Stimulated activated CD8-positive, alpha-beta memory T cell treated with anti-CD3 and anti-CD28 coated beads, Interleukin-4, amount 100 ng/mL, for 24 hours (primary cell): ENCODE measurements at regions not wholly inside any gene's neighbourhood (a gene's known extent, or its start where the extent isn't known, plus 50 kb on each side); places are given as distances from the start of the nearest gene placed in this dataset.
"Not testable (repeated sequence)": the region's sequence is repeated elsewhere in the genome, so short reads cannot be mapped to it uniquely, and the experiment has no call there.

Experiments used
- DNase-seq: peaks from one replicate; pipeline ENCODE4 v3.0.0-alpha.2; 2020; ENCODE audit warnings: low read depth

- DNase-seq, result no peak
These were observed 115.0 kb upstream of the USP25 start for GRCh38 chr21:15614766-15615165.

DNA sequence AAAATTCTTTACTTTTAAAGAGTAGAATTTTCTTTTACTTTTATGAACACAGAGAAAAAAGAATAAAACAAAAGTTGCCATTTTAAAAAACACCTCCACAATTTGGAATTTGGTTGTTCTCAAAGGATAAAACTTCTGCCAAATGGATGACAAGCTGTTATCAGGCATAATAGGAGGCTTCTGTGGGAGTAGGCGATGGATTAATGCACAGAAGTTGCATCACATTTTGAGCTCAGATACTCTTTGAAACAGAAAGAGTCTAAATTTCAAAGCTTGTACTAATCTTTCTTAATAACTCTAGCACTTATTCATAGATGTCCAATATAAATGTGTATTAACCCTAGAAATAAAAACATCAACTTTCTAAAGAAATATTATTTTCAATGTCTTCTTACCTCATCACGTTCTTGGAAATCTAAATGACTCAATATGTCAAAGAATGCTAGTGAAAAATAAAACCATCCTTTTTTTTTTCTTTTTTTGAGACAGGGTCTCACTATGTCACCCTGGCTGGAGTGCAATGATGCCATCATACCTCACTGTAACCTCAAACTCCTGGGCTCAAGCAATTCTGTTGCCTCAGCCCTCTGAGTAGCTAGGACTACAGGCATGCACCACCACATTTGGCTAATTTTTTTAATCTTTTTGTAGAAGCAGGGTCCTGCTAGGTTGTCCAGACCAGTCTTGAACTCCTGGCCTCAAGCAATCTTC is 112.8 kb upstream of the USP25 start:
- no peak for DNase-seq

DNA sequence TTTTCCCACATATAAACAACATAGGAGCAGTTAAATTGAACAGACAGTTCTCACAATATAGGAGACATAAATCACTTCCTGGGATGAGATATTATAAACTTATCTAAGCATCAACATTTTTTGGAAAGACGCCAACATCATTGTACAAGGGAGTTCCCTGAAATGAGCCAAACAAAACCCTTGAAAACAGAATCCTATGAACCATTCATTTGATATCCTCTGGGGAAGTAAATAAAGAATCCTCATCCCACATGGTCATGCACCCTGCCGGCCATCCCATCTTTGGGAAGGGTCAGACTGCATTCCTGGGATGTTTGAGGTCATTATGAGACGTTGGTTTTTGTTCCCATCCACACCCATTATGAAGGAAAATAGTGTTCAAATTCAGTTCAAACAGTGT is 111.8 kb upstream of the USP25 start:
- no peak for DNase-seq

DNA sequence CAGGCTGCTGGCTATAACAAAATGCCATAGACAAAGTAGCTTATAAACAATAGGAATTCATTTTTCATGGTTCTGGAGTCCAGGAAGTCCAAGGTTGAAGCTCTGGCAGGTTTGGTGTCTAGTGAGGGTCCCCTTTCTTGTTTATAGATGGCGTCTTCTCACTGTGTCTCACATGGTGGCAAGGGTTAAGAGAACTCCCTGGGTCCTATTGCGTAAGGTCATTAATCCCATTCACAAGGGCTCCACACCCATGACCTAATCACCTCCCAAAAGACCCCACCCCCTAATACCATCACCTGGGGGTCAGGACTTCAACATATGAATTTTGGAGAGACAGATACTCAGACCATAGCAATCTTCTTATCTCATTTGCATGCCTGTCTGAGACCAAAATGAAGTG is 108.9 kb upstream of the USP25 start:
- DNase-seq, result no peak

DNA sequence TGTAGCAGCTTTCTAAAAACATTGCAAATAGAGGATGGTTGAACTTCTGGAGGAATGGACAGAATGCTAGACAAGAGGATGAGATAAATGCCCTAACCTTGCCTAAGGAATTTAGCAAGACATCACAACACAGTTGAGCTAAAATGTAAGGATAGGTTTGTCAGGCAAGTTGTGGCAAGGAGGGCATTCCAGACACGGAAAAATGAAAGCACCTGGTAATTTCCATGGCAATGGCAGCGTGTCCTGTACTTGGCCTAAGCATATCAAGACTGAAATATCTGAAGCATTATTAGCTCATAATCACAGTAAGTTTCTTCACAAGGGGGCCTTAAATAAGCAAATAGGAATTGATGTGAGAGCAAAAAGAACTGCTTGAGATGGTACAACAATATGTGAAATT is 105.1 kb upstream of the USP25 start:
- no peak for DNase-seq

GRCh38 chr21:15625363-15625762 is 104.4 kb upstream of the USP25 start:
- no peak for DNase-seq

GRCh38 chr21:15626031-15626430 is 103.8 kb upstream of the USP25 start:
- DNase-seq, result no peak

- DNase-seq, result no peak
These were observed 102.8 kb upstream of the USP25 start for GRCh38 chr21:15627011-15627410.

- no peak for DNase-seq
These were observed 102.0 kb upstream of the USP25 start for GRCh38 chr21:15627823-15628222.

GRCh38 chr21:15631342-15631741 is 98.4 kb upstream of the USP25 start:
- no peak for DNase-seq

GRCh38 chr21:15634541-15634940 is 95.2 kb upstream of the USP25 start:
- not testable (repeated sequence) for DNase-seq

DNA sequence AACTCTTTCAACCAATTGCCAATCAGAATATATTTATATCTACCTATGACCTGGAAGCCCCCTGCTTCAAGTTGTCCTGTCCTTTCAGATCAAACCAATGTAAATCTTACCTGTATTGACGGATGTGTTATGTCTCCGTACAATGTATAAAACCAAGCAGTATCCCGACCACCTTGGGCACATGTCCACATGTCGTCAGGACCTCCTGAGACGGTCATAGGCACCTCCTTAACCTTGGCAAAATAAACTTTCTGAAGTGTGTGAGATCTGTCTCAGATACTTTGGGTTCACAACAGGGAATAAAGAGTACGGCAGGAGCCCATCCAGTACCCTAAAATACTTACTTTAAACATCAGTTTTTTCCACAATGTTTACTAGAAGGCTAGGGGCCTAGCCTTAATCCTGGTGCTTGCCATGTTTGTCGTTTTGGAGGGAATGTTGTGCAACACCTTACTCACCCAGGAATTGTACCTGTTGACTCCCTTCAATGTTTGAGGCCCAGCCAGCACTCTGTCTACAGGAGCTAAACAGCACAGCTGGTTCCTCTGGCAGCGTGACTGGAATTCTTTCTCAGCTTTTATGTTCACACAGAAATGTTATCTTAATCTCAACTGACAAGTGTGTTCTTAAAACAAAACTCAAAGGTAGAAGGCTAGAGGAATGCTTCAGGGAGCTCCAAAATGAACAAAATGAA is 90.8 kb upstream of the USP25 start:
- DNase-seq, result no peak

- DNase-seq, result not testable (repeated sequence)
These were observed 89.7 kb upstream of the USP25 start for GRCh38 chr21:15640113-15640512.

DNA sequence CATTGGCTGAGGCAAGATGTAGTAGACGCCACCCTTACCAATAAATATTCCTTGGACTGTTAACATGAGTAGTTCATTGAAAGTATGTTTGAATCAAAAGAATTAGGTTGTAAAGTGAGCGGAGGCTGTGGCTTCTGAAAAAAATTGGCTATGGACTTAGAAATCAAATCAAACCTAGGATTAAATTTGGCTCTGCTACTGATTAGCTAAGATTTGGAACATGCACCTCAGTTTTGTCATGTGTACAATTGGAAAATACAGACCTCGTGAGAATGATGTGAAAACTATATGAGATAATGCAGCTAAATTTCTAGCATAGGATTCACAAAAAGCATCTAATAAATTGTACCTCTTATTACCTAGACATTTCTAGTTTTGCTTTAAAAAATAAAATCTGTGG is 85.3 kb upstream of the USP25 start:
- no peak for DNase-seq

- DNase-seq, result no peak
These were observed 84.0 kb upstream of the USP25 start for GRCh38 chr21:15645830-15646229.

DNA sequence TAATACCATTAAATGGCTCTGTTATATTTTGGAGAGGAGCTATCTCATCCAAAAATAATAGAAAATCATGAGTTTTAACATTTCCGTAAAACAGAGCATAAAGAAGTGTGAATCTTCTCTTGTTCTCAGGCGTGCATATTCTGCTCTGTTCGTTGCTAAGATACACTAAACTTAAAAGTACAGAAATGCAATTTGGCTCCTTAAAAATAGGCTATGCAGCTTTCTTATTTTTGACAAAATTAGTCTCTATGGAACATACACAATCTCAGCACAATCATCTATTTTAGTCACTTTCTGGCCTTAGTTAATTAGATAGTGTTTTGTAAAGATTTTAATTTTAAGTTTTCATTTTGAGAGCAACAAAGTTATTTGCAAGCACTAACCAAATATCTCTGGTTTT is 79.0 kb upstream of the USP25 start:
- no peak for DNase-seq

DNA sequence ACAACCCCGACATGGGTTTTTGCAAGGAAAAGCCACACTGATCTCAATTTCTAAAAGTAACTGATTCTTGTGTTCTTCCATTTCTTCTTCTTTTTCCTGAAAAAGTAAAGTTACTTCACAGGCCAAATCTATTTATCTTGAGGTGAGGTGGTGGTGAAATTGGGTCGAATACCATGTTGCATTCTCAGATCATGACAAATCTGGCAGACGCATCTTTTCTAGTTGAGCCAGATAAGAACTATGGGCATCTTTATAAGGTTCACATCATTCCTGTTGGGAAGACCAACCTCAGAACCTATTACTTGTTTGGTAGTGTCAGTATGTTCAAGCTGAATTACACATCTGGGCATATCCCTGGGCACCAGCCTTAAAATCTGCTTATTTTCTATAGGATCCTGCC is 78.6 kb upstream of the USP25 start:
- DNase-seq, result no peak

- no peak for DNase-seq
These were observed 76.1 kb upstream of the USP25 start for GRCh38 chr21:15653710-15654109.

DNA sequence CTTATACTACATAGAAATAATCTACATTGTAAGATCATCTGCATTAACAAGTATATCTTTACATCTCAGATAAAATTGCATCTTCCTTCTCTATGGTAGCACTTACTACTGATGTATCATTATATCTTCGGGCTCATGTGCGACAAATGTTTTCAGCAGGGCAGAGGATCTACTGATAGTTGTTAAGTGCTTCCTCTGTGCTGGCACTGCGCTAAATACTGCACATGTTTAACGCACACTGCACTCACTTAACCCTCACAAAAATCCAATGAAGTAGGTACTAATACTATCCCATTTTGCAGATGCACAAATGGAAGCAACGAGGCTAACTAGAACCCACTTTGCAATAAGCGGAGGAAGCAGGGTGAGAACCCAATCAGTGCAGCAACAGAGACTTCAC is 75.6 kb upstream of the USP25 start:
- DNase-seq, result no peak

GRCh38 chr21:15659753-15660422 is 69.9 kb upstream of the USP25 start:
- no peak for DNase-seq

DNA sequence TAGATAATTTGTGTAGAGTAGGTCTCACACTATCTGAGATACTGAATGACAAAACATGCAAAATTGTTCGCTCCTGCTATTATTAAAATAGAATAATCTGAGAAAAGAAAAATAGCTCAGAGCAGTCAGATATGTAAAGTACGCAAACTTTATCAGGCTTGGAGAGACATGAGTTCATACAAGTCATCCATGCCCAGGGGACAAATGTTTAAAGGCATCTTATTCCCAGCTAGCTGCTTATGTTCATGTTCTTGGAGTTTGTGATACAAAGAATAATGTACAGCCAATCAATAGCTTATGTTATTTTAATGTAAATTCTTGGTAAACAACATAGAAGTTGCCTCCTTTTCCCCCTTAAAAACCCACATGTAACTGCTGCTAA is 69.4 kb upstream of the USP25 start:
- DNase-seq, result no peak

DNA sequence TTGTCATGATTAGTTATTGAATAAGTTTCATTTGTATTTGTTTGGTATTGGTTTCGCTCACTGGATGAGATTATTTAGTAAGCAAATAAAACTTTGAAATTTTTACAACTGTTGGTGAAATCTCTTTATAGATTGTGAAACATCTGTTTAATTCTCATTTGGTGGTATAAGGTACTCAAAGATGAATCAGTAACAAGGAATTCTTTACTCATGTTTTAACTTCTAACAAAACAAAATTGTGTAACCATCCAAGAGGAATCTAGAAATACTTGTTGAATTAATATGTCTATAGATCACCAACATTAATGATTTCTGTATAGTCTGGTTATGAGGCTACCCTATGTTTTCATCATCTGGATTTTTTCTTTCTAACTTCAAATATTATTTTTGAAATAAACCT is 62.8 kb upstream of the USP25 start:
- no peak for DNase-seq

- DNase-seq, result no peak
These were observed 62.0 kb upstream of the USP25 start for GRCh38 chr21:15667819-15668218.
